Head of caudate nucleus (tissue), 42 donors: ENCODE measurements at regions not wholly inside any gene's neighbourhood (a gene's known extent, or its start where the extent isn't known, plus 50 kb on each side); places are given as distances from the start of the nearest gene placed in this dataset.
"Not testable (repeated sequence)": the region's sequence is repeated elsewhere in the genome, so short reads cannot be mapped to it uniquely, and the experiment has no call there.

Source experiments
- DNase-seq, 42 donors: peaks; one replicate each; pipeline versions ENCODE4 v3.0.0 to v3.0.0-alpha.2; 2020 to 2021; ENCODE audit warnings: mixed read lengths in 7 of 42
- intact Hi-C: fragments of 100-400 bp; cut with DNase I; formaldehyde crosslinking; loops from one replicate; pipeline ENCODE4 v1.15.0; 2022

DNA sequence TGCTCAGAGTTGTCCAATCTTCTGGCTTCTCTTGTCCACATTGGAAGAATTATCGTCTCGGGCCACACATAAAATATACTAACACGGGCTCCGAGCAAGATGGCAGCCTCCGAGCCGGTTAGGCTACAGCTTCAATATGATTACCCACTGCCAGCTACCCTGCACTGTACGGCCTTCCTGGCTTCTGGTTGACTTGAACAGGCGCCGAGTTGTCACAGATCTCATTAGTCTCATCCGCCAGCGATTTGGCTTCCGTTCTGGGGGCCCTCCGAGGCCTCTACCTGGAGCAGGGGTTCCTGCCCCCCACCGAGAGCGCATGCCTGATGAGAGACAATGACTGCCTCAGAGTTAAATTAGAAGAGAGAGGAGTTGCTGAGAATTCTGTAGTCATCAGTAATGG, 101.2 kb upstream of the NUDT6 start:
- no peak for DNase-seq
- intact Hi-C loops = no loop called here

DNA sequence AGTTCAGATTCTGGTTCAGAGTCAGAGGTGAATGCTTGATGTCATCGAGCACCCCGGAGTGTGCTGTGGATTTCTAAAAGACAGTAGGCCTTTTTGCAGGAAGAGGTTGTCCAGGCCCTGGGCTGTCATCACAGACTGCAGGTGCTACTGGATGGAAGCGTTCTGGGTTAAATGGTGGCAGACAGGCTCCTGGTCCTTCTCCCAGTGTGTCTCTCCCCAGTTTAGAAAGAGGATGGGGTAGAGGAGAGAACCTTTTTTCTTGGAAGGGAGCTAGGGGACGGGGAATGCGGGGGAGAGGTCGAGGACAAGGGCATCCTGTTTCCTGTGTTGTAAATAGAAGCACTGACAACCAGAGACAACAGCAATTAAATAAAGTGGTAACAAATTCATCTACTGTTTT, 102.3 kb upstream of the NUDT6 start:
- intact Hi-C loops = no loop called here
- no peak for DNase-seq

DNA sequence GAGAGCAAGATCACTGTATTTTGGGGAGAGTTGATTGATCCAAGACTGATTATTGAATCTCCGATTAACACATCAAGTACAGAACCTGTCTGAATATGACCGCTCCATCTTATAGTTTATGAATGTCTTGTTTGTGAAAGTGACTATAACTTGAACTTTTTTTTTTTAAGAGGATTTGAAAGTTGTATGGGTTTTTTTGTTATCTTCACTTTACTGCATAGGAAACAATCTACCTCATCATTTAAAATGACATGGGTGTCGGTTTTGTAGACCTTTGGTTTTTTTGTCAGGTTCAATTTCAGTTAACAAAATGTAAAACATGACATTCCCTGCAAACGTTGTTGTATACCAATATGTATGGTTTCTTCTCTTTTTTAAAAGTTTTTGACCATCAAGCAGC, 103.0 kb upstream of the NUDT6 start:
- intact Hi-C loops = no loop called here
- DNase-seq = no peak

DNA sequence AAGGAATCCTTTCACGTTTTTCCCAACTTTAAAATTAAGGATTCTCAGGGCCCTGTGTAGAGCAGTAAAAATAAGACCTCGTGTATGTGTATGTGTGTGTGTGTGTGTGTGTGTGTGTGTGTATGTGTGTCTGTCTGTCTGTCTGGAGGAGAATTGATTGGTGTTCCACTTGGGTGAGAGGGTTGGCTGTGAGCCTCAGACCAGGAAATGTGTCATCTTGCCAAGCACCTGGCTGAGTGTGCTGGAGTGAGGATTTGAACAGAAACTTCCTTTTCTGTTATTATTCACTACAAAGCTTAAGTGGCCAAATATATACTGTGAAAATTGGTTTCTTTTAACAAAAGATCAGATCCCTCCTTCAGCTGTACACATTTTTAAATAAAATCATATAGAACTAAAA, 103.6 kb upstream of the NUDT6 start:
- intact Hi-C loops, DNase-seq: not testable (repeated sequence)

DNA sequence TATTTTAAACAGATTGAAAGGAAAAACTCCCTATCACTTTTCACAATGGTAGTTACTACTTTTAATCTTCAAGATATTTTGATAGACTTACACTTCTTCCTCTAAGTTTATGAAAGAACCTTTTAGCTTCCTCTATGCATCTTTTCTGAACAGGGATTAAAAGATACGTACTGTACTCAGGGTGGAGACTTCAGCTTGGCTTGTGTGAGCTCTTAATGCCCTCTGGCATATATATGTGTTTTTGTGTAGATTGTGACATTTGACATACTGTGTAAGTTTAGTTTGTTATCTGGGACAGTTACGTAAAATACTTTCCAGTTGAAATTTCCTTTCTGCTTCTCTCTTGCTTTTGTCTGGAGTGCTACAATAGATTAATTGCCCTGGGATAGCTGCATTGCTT, 109.3 kb upstream of the NUDT6 start:
- intact Hi-C loops = no loop called here
- no peak for DNase-seq

DNA sequence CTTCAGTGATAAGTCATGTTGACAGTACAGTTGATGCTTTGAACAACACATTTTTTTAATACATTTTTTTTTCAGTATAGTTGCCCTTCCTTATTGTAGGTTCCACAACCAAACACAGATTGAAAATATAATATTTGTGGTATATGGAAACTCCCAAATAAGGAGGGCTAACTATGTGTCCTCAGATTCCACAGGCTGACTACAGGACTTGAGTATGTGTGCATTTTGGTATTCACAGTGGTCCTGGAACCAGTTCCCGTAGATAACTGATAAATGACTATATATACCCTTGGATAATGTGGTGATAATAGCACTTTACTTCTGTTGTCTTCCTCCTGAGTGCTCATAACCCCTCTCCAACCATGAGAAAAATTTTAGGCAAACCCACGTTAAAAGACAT, 111.6 kb upstream of the NUDT6 start:
- intact Hi-C loops = no loop called here
- DNase-seq = no peak

DNA sequence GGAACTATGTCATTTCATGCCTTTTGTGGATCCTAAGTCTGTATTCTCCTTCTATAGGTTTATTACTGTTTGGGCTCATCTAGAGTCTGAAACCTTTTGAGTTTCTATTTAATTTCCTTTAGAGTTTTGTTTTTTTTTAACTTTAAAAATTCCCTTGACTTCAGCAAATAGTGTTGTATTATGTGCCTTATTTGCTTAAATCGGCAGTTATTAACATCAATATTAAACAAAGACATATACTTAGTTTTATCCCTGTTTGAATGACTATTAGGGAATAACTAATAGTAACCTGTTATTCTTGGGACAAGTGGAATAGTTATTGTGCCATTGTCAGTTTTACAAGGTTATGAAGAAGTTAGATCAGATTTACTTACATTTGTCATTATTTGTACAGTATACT, 112.8 kb upstream of the NUDT6 start:
- intact Hi-C loops = no loop called here

DNA sequence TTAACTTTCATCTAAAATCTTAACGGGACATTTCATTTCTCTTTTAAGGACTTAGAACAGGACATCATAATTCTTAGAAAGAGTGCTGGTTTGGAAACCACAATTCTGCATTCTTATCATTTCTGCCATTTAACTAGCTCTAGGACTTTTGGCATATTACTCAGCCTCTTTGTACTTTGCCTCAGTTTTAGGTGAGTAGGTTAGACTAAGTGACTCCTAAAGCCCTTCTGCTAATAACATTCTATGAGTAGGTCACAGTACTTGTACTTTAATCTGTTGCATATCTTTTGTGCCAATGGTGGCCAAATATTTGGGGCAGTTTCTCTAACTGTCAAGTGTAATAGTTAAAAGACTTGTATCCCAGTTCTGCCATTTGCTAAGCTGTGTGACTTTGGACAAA, 115.4 kb upstream of the NUDT6 start:
- DNase-seq = no peak
- intact Hi-C loops = no loop called here

More for the DNA sequence above, 112.8 kb upstream of the NUDT6 start:
- no peak for DNase-seq

DNA sequence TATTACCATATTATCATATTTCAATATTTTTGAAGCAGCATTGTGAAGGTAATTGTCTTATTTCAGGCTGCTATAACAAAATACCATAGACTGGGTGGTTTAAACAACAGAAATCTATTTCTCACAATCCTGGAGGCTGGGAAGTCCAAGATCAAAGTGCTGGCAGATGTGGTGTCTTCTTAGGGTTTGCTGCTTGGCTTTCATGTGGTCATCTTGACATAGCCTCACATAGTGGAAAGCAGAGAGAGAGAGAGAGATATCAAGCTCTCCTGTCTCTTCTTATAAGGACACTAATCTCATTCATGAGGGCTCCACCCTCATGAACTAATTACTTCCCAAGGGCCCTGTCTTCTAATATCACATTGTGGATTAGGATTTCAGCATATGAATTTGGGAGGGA, 119.7 kb upstream of the NUDT6 start:
- intact Hi-C loops = no loop called here
- no peak for DNase-seq

DNA sequence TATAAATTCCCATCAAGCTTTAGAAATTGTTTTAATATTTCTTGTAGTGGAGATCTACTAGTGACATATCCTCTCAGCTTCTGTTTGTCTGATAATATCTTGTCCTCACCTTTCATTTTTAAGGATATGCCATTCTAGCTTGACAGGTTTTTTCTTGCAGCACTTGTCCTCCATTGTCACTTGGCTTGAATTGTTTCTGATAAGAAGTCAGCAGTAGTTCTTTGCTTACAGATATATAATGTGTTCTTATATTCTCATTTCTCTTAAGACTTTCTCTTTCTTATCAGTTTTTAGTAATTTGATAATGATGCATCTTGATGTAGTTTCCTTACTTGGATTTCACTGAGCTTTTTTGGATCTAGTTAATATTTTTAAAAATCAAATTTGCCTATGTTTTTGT, 120.6 kb upstream of the NUDT6 start:
- DNase-seq = no peak
- intact Hi-C loops = no loop called here

DNA sequence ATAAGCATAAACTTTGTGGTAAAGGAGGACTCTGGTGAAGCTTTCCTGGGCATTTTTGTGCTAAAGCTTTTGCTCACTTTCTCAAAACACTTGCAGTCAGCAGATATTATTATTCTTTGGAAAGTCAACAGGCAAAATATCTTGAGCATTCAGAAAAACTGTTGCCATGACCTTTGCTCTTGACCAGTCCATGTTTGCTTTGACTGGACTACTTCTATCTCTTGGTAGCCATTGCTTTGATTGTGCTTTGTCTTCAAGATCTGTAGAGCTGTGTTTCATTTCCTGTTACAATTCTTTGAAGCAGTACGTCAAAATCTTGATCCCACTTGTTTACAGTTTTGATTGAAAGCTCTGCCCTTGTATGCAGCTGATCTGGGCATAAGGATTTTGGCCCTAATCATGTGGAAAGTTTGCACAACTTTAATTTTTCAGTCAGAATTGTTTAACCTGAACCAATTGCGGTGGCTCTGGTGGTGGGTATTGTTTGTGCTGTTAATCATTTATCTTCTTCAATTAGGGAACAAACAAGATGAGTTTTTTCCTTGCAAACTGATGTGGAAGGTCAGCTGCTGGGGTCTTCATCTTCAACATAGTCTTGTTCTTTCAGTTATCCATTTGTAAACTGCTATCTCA, 121.5 kb upstream of the NUDT6 start:
- intact Hi-C loops = no loop called here

DNA sequence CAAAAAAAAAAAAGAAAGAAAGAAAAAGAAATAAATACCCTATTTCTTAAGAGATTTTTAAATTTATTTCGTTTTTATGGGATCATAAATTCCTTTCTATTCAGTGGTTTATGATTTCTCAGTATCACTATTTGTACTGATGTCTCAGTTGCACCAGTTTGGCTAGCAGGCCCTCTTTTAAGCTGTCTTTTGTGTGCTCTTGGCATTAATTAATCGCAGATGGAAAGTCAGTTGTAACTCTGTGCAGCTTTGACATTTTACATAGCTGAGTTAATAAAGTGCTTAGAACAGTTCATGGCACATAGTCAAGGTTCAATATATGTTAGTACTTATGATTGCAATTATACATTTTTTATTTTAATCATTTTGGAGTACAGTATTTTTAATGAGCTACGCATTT, 123.7 kb upstream of the NUDT6 start:
- DNase-seq = no peak
- intact Hi-C loops = no loop called here

More for the DNA sequence above, 121.5 kb upstream of the NUDT6 start:
- no peak for DNase-seq

DNA sequence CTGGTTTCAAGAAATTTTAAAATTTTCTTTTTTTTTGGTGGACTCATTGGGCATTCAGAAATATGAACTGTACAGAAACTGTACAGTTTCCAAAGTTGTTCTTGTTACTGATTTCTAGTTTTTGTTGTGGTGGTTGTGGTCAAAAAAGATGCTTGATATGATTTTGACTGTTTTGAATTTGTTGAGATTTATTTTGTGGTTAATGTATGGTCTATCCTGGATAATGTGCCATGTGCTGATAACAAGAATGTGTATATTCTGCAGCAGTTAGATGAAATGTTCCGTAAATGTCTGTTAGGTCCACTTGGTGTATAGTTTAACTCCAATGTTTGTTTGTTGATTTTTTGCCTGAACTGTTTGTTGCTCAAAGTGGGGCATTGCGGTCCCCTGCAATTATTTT, 127.6 kb upstream of the NUDT6 start:
- intact Hi-C loops = no loop called here
- no peak for DNase-seq

DNA sequence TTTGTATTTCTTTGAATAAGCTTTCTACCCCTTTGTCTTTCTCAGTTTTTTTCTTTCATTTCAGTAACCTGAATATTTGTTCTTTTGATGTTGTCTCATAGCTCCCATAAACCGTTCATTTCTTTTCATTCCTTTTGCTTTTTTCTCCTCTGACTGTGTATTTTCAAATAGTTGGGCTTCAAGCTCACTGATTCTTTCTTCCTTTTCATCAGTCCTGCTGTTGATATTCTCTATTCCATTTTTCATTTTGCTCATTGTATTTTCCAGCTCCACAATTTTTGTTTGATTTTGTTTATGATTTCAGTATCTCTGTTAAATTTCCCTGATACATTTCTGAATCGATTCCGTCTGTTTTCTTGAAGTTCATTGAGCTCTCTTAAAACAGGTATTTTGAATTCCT, 129.6 kb upstream of the NUDT6 start:
- intact Hi-C loops = no loop called here

DNA sequence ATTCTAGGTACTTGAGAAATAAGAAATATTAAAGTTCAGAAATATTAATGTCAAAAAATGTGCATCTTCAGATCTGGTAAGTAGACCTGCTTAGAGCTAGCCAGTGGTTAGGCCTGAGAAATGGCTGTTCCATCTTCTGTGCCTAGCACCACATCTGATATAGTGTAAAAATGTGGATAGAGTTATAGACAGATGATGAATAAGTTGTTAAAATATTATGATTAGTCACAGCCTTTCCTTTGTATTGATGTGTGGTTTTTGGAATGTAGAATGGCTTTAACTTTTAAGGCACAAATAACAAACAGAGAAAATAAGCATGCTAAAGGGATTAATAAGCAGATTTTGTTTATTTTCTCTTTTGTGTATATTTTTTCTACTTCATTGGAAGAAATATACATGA, 133.5 kb upstream of the NUDT6 start:
- intact Hi-C loops = no loop called here

More for the DNA sequence above, 129.6 kb upstream of the NUDT6 start:
- DNase-seq = no peak

DNA sequence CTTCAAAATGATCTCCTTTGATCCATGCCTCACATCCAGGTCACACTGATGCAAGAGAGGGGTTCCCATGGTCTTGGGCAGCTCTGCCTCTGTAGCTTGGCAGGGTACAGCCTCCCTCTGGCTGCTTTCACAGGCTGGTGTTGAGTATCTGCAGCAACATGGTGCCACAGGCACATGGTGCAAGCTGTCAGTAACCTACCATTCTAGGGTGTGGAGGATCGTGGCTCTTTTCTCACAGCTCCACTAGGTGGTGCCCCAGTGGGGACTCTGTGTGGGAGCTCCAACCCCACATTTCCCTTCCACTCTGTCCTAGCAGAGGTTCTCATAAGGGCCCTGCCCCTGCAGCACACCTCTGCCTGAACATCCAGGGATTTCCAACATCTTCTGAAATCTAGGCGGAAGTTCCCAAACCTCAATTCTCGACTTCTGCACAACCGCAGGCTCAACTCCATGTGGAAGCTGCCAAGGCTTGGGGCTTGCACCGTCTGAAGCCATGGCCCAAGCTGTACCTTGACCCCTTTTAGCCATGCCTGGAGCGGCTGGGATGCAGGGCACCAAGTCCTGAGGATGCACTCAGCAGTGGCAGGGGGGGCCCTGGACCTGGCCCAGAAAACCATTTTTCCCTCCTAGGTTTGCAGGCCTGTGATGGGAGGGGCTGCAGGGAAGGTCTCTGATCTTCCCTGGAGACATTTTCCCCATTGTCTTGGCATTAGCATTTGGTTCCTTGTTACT, 137.8 kb upstream of the NUDT6 start:
- intact Hi-C loops = no loop called here
- DNase-seq = no peak

More for the DNA sequence above, 133.5 kb upstream of the NUDT6 start:
- DNase-seq = no peak

DNA sequence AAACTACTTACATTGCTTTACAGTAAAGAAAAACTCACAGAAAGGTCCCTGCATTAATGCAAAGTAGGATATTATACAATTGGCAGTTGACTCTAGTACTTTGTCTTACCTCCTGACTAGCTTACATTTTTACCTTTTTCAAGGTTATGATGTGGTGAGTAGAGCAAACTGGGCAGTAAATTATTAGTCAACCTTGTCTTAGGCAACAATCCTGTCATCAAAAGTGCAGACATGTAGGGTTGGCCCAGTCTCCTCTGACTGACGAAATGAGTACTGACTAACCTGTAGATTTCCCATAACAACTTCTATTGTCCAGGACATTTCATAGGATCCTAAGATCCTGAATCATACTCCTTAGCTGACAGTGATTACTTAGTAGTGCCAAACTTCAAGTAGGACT, 142.0 kb upstream of the NUDT6 start:
- intact Hi-C loops = no loop called here
- DNase-seq = no peak

DNA sequence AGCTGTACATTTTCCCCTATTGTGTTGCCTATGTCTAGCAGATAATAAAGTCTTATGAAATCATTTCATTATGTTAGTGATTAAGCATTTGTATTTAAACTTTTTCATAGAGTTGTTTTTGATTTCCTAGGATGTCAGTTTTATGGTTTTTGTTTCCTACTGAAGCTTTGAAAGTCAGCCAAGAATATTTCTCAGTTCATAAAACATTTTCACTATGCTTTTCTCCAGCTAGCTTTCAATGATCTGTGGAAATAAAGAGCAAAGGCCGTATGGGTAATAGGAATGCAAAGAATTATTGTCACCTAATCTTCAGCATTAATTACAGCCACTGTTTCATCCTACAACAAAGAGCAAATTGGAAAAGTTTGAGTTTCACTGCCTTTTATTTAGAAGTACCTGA, 145.7 kb upstream of the NUDT6 start:
- intact Hi-C loops = no loop called here
- no peak for DNase-seq

DNA sequence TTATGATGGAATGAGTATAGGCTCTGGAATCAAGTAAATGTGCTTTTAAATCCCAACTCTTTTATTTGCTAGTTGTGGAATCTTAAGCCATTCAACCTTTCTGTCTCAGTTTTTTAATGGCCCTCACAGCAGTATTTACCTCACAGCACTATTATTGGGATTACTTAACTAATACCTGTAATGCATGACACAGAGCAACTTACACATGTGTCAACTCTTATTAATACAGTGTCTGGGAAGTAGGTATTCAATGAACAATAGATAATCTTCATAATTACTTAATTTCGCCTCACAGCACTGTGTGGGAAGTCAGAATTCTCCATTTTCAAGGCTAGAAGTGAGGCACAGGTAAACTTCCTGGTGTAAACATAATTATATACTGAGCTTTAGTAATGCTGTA, 149.7 kb upstream of the NUDT6 start:
- intact Hi-C loops = no loop called here

DNA sequence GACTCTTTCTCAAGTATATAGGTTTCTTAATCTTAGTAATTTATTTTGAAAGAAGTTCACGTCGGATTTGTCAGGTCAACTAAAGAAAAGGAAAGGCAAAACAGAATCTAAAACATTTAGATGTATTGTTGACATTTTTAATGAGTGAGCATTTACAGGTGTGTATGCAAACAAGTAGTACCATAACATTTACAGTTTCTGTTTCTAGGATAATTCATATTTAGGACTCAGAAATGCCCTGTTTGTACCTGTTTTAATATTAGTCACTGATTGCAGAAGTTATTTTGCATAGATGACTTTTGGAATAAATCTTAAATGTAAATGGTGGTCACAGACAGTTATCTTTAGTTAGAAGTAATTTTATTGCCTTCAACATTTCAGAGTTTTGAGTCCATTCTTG, 151.3 kb upstream of the NUDT6 start:
- DNase-seq = no peak
- intact Hi-C loops = no loop called here

More for the DNA sequence above, 149.7 kb upstream of the NUDT6 start:
- no peak for DNase-seq

DNA sequence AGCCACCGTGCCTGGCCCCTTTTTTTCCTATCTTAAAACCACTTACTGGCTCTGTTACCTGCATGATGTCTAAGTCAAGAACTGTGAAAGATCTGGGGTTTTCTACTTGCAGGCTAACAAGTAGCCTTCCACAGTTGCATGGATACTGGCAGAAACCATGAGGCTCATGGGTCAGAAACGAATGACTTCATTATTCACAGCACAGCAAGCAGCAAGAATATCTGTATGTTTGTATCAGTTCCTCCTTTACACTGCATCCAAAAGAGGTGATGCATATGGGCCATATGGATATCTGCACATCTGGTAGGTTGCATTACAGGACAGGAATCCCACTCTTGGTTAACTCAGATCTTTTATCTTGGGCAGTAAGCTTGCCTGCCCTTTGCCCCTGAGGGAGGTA, 154.9 kb upstream of the NUDT6 start:
- no peak for DNase-seq
- intact Hi-C loops = no loop called here
